GM18867 (cell line): ENCODE measurements at regions not wholly inside any gene's neighbourhood (a gene's known extent, or its start where the extent isn't known, plus 50 kb on each side); places are given as distances from the start of the nearest gene placed in this dataset.
"Not testable (repeated sequence)": the region's sequence is repeated elsewhere in the genome, so short reads cannot be mapped to it uniquely, and the experiment has no call there.

Experiments
- ATAC-seq: cut with Tn5 transposase; IDR thresholded peaks from one replicate; pipeline ENCODE4 v1.9.1; 2021; ENCODE audit warnings: mild to moderate bottlenecking, moderate library complexity; ENCODE audit not compliant: unreplicated experiment

- ATAC-seq = no peak
Observed at GRCh38 chr9:102032614-102033013, 294.2 kb upstream of the GRIN3A start.

- no peak for ATAC-seq
Observed at GRCh38 chr9:102000956-102001355, 262.5 kb upstream of the GRIN3A start.

GRCh38 chr9:101999441-101999840 is 261.0 kb upstream of the GRIN3A start:
- no peak for ATAC-seq

GRCh38 chr9:101995231-101995630 is 256.8 kb upstream of the GRIN3A start:
- ATAC-seq = no peak

GRCh38 chr9:101993771-101994170 is 255.3 kb upstream of the GRIN3A start:
- no peak for ATAC-seq

GRCh38 chr9:101991926-101992325 is 253.5 kb upstream of the GRIN3A start:
- no peak for ATAC-seq

GRCh38 chr9:101977614-101978210 is 239.3 kb upstream of the GRIN3A start:
- peak; percentile 86 for ATAC-seq

- ATAC-seq = no peak
Observed at GRCh38 chr9:101970609-101971008, 232.2 kb upstream of the GRIN3A start.

- no peak for ATAC-seq
Observed at GRCh38 chr9:101968392-101968791, 229.9 kb upstream of the GRIN3A start.

- no peak for ATAC-seq
Observed at GRCh38 chr9:101966691-101967090, 228.2 kb upstream of the GRIN3A start.

GRCh38 chr9:101957705-101958104 is 219.3 kb upstream of the GRIN3A start:
- no peak for ATAC-seq

- ATAC-seq = no peak
Observed at GRCh38 chr9:101951598-101951997, 213.2 kb upstream of the GRIN3A start.

GRCh38 chr9:101931756-101932155 is 193.3 kb upstream of the GRIN3A start:
- ATAC-seq = no peak

GRCh38 chr9:101930783-101931182 is 192.3 kb upstream of the GRIN3A start:
- ATAC-seq = no peak

- ATAC-seq = no peak
Observed at GRCh38 chr9:101925498-101925897, 187.1 kb upstream of the GRIN3A start.

GRCh38 chr9:101923451-101923850 is 185.0 kb upstream of the GRIN3A start:
- ATAC-seq = no peak

- ATAC-seq = not testable (repeated sequence)
Observed at GRCh38 chr9:101916948-101917347, 178.5 kb upstream of the GRIN3A start.

- no peak for ATAC-seq
Observed at GRCh38 chr9:101915482-101915881, 177.0 kb upstream of the GRIN3A start.

GRCh38 chr9:101912698-101913097 is 174.3 kb upstream of the GRIN3A start:
- ATAC-seq = no peak

GRCh38 chr9:101907466-101907865 is 169.0 kb upstream of the GRIN3A start:
- ATAC-seq = no peak

- ATAC-seq = no peak
Observed at GRCh38 chr9:101904845-101905244, 166.4 kb upstream of the GRIN3A start.

GRCh38 chr9:101902051-101902450 is 163.6 kb upstream of the GRIN3A start:
- no peak for ATAC-seq

GRCh38 chr9:101897196-101897595 is 158.7 kb upstream of the GRIN3A start:
- ATAC-seq = no peak
